Endothelial cell of umbilical vein (primary cell): ENCODE measurements at regions not wholly inside any gene's neighbourhood (a gene's known extent, or its start where the extent isn't known, plus 50 kb on each side); places are given as distances from the start of the nearest gene placed in this dataset.

Source experiments
- BruUV-seq: library from RNA; stranded (reverse); fragments of 400-500 nt; replicated peaks from 2 replicates; lab custom pipeline; 2021; lab: Mats Ljungman, UMichigan
- CTCF ChIA-PET: fragments of 300-600, 350-600 bp; sonication (Branson Sonifier 250); formaldehyde crosslinking; loops from one replicate; lab custom pipeline; 2021; ENCODE audit warnings: antibody characterized with exemption, inconsistent platforms; lab: Charles Lee
- POLR2A ChIA-PET: fragments of 300-600, 350-600 bp; sonication (Branson Sonifier 250); formaldehyde crosslinking; loops from one replicate; lab custom pipeline; 2021; ENCODE audit warnings: antibody characterized with exemption, inconsistent platforms; lab: Charles Lee
- DNase-seq: peaks from one replicate; pipeline ENCODE4 v3.0.0-alpha.2; 2011; ENCODE audit warnings: low read depth, low spot score
- FAIRE-seq: peaks from 2 replicates; lab custom pipeline; 2011; peaks lifted over from hg19 to GRCh38; lab: Jason Lieb, UNC
- H2AFZ ChIP-seq: 2 replicates; pipeline ENCODE4 v1.6.0; 2012; ENCODE audit warnings: low read depth, low read length, control low read depth, inconsistent platforms
- H3K27ac ChIP-seq: 2 replicates; pipeline ENCODE4 v1.5.1; 2011; ENCODE audit warnings: low read depth, mild to moderate bottlenecking, control low read depth, low read length, moderate library complexity; ENCODE audit not compliant: insufficient read depth
- H3K27me3 ChIP-seq, 2 experiments: 2 replicates each; pipeline versions ENCODE4 v1.6.0 to v1.6.1; 2011; ENCODE audit warnings: low read length in 2 of 2, mixed read lengths in 1 of 2; ENCODE audit not compliant: control insufficient read depth in 2 of 2, insufficient read depth in 2 of 2
- H3K36me3 ChIP-seq, 2 experiments: 2 replicates in 1 of 2; 3 replicates in 1 of 2; pipeline ENCODE4 v1.5.1; 2011; ENCODE audit warnings: low read length in 2 of 2, mild to moderate bottlenecking in 1 of 2, moderate library complexity in 1 of 2; ENCODE audit not compliant: control insufficient read depth in 2 of 2, insufficient read depth in 2 of 2; ENCODE audit errors: extremely low read depth in 1 of 2
- H3K4me1 ChIP-seq: 3 replicates; pipeline ENCODE4 v1.5.1; 2011; ENCODE audit warnings: mild to moderate bottlenecking, low read length; ENCODE audit not compliant: control insufficient read depth, insufficient read depth; ENCODE audit errors: extremely low read depth
- H3K4me2 ChIP-seq: 2 replicates; pipeline ENCODE4 v1.6.1; 2011; ENCODE audit warnings: low read length, control low read depth, mixed read lengths; ENCODE audit not compliant: insufficient read depth
- H3K4me3 ChIP-seq, 3 experiments: fragments of 200-600 bp in 1 of 3; sonication (generic), shearing (Covaris generic) in 1 of 3; replicated peaks in 1 of 3; 2 replicates each; pipeline ENCODE4 v1.5.1; 2011 to 2016; ENCODE audit warnings: control low read depth in 3 of 3, low read length in 3 of 3, mild to moderate bottlenecking in 2 of 3, inconsistent platforms in 1 of 3, low read depth in 1 of 3, moderate library complexity in 1 of 3; ENCODE audit not compliant: insufficient read depth in 1 of 3
- H3K79me2 ChIP-seq: 2 replicates; pipeline ENCODE4 v1.6.0; 2012; ENCODE audit warnings: low read length, inconsistent platforms; ENCODE audit not compliant: control insufficient read depth, insufficient read depth
- H3K9ac ChIP-seq: replicated peaks from 2 replicates; pipeline ENCODE3; 2011; ENCODE audit warnings: low read length, control low read depth; ENCODE audit not compliant: insufficient read depth; ENCODE audit errors: extremely low read depth
- H3K9me1 ChIP-seq: replicated peaks from 3 replicates; pipeline ENCODE4 v1.6.0; 2011; ENCODE audit warnings: mild to moderate bottlenecking, low read length; ENCODE audit not compliant: control insufficient read depth, insufficient read depth; ENCODE audit errors: extremely low read depth
- H3K9me3 ChIP-seq: replicated peaks from 2 replicates; pipeline ENCODE4 v1.5.1; 2012; ENCODE audit warnings: low read length, inconsistent platforms; ENCODE audit not compliant: control insufficient read depth, insufficient read depth
- H4K20me1 ChIP-seq: replicated peaks from 2 replicates; pipeline ENCODE3; 2011; ENCODE audit warnings: mild to moderate bottlenecking, low read length; ENCODE audit not compliant: control insufficient read depth, insufficient read depth; ENCODE audit errors: extremely low read depth
- CTCF ChIP-seq, 2 donors: IDR thresholded peaks; 1 replicate in 1 of 2; 2 replicates in 1 of 2; pipeline ENCODE4 v1.5.1; 2011; ENCODE audit warnings: low read length in 2 of 2, mild to moderate bottlenecking in 2 of 2, moderate library complexity in 2 of 2, control low read depth in 1 of 2, inconsistent platforms in 1 of 2, low read depth in 1 of 2; ENCODE audit not compliant: insufficient read depth in 1 of 2; ENCODE audit errors: extremely low read depth in 1 of 2
- EZH2 ChIP-seq: IDR thresholded peaks from 2 replicates; pipeline ENCODE4 v1.6.1; 2012; ENCODE audit warnings: borderline replicate concordance, low read depth, mild to moderate bottlenecking, moderate library complexity, low read length, inconsistent platforms; ENCODE audit not compliant: severe bottlenecking
- FOS ChIP-seq: IDR thresholded peaks from 2 replicates; pipeline ENCODE4 v1.6.1; 2011; ENCODE audit warnings: mild to moderate bottlenecking, low read length, moderate library complexity, borderline replicate concordance; ENCODE audit not compliant: insufficient read depth
- GATA2 ChIP-seq: IDR thresholded peaks from 2 replicates; pipeline ENCODE4 v1.7.0; 2011; ENCODE audit warnings: low read depth, mild to moderate bottlenecking, moderate library complexity, mixed read lengths, low read length; ENCODE audit not compliant: insufficient read length, insufficient read depth
- JUN ChIP-seq: IDR thresholded peaks from 2 replicates; pipeline ENCODE4 v1.6.1; 2011; ENCODE audit warnings: borderline replicate concordance, low read depth; ENCODE audit not compliant: insufficient read length, insufficient read depth
- MAX ChIP-seq: IDR thresholded peaks from 2 replicates; pipeline ENCODE4 v1.6.1; 2011; ENCODE audit not compliant: insufficient read depth, insufficient read length
- MYC ChIP-seq: IDR thresholded peaks from one replicate; pipeline ENCODE4 v1.6.1; 2011; ENCODE audit warnings: mild to moderate bottlenecking, low read depth, low read length
- POLR2A ChIP-seq: IDR thresholded peaks from 2 replicates; pipeline ENCODE4 v1.6.1; 2012; ENCODE audit warnings: low read depth, mild to moderate bottlenecking, control low read depth, low read length
- POLR2AphosphoS5 ChIP-seq: IDR thresholded peaks from 2 replicates; pipeline ENCODE4 v1.6.1; 2012; ENCODE audit warnings: low read depth, mild to moderate bottlenecking, control low read depth, low read length, moderate library complexity; ENCODE audit not compliant: insufficient read depth
- dilution Hi-C: fragments of 300-500 bp; cut with MboI; formaldehyde crosslinking; loops from one replicate; pipeline ENCODE4 v1.15.0; 2019; ENCODE audit warnings: low sequenced_read_pairs; ENCODE audit not compliant: extremely low pct_ligation_motif_present
- intact Hi-C: fragments of 100-400 bp; cut with micrococcal nuclease; formaldehyde crosslinking; loops from one replicate; pipeline ENCODE4 v1.10.0; 2022

GRCh38 chr11:131043251-131043650 lies 127.0 kb upstream of the SNX19 start:
- dilution Hi-C loops, result no loop called here
- CTCF ChIA-PET, result no interaction called here

More at GRCh38 chr11:131043251-131043650, 127.0 kb upstream of the SNX19 start:
- FAIRE-seq, result no peak
- Histone ChIP-seq H3K4me1 (no peaks in the 10 kb centered on the region), H3K79me2 (no peaks in the 10 kb centered on the region), H3K9me1 (no peaks in the 10 kb centered on the region), H3K9ac (no peak overlapping the region), H4K20me1 (no peaks in the 10 kb centered on the region), H3K4me3 (no peak overlapping the region), H3K9me3 (no peaks in the 10 kb centered on the region), H3K27me3 (peaks cover 0 to 1% of the 10 kb centered on the region in 2 experiments), H2AFZ (no peak overlapping the region), H3K4me2 (no peak overlapping the region), H3K36me3 (no peaks in the 10 kb centered on the region), H3K27ac (no peak overlapping the region)
- POLR2A ChIA-PET, result no interaction called here
- intact Hi-C loops, result no loop called here
- TF ChIP-seq JUN (no peak), POLR2AphosphoS5 (no peak), MYC (no peak), CTCF (IDR thresholded peaks at IDR 0.05; ENCODE audit: extremely low read depth in 1 of 2, insufficient read depth in 1 of 2, low read depth in 1 of 2, low read length in 2 of 2) (no peak), POLR2A (no peak), EZH2 (no peak), GATA2 (no peak), FOS (no peak), MAX (no peak)
- BruUV-seq, result no TSS peak
- DNase-seq, result no peak
